Renal cortical epithelial cell (primary cell): ENCODE measurements at regions not wholly inside any gene's neighbourhood (a gene's known extent, or its start where the extent isn't known, plus 50 kb on each side); places are given as distances from the start of the nearest gene placed in this dataset.
"Not testable (repeated sequence)": the region's sequence is repeated elsewhere in the genome, so short reads cannot be mapped to it uniquely, and the experiment has no call there.

Experiments
- DNase-seq: peaks from one replicate; pipeline ENCODE4 v3.0.0-alpha.2; 2011; ENCODE audit warnings: low read depth

DNA sequence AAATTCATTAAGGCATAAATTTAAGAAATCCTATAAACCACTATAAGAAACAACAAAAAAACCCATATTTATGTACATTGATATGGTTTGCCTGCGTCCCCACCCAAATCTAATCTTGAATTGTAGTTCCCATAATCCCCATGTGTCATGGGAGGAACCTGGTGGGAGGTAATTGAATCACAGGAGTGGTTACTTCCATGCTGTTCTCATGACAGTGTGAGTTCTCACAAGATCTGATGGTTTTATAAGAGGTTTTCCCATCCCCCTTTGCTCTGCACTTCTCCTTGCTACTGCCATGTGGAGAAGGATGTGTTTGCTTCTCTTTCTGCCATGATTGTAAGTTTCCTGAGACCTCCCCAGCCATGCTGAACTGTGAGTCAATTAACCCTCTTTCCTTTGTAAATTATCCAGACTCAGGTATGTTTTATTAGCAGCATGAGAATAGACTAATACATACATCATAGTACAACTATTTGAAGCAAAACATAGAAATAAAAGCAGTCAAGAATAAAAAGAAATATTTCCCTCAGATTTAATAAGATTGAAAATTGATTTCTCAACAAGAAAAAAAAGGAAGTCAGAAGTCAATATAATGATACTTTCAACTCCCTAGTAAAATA, 209.0 kb upstream of the GPC6 start:
- DNase-seq = no peak

- no peak for DNase-seq
Observed at GRCh38 chr13:93023929-93024328, 202.7 kb upstream of the GPC6 start.

- DNase-seq = no peak
Observed at GRCh38 chr13:93025984-93026383, 200.6 kb upstream of the GPC6 start.

- DNase-seq = no peak
Observed at GRCh38 chr13:93029536-93029935, 197.1 kb upstream of the GPC6 start.

DNA sequence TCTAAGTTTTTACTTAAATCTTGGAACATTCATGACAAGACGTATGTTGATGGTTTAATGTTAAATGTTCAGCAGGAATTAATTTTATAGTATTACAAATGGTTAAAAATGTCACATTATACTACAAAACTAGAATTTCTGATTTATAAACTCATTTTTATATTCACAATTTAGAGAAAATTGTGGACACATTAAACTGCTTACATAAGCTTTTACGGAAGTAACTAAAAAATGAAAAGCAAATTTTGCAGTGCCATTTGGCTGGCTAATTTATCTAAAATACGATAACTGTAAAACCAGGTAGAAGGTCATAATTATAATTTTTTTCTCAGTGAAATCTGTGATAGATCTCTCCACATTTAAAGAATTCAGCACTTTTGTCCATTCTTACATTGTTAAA, 190.2 kb upstream of the GPC6 start:
- no peak for DNase-seq

DNA sequence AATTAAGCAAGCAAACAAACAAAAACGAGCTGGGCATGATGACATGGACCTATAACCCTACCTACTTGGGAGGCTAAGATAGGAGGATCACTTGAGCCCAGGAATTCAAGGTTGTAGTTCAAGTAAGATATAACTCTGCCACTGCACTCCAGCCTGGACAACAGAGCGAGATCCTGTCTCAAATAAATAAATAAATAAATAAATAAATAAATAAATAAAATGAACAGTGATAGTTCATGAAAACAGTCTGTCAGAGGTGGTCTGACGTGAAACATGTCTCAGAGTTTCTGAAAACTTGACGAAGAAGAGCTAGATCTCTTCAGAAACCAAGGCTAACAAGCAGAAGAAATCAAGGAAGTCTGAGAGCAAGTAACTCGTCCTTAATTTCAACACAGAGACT, 188.8 kb upstream of the GPC6 start:
- no peak for DNase-seq

GRCh38 chr13:93038187-93038586, 188.4 kb upstream of the GPC6 start:
- no peak for DNase-seq

DNA sequence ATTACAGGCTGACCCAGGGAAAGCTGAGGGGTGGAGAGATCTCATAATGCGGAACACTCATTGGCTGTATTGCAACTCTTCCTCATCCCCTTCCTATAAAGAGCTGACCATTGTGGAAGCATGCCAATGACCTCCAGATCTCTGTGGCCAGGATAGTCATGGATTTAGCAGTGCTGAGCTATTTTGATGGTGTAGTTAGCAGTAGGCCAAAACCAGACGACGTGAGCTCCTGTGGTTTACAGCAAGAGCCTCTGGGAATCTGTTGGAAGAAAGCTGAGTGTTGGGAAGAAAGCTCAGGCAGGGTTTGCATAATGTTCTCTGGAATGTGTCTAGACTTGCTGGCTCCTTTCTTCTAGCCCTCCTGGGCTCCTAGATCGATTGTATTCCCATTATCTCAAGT, 187.5 kb upstream of the GPC6 start:
- peak; percentile 14 for DNase-seq

- not testable (repeated sequence) for DNase-seq
Observed at GRCh38 chr13:93041566-93041965, 185.0 kb upstream of the GPC6 start.

- peak; percentile 24 for DNase-seq
Observed at GRCh38 chr13:93045836-93046235, 180.8 kb upstream of the GPC6 start.

DNA sequence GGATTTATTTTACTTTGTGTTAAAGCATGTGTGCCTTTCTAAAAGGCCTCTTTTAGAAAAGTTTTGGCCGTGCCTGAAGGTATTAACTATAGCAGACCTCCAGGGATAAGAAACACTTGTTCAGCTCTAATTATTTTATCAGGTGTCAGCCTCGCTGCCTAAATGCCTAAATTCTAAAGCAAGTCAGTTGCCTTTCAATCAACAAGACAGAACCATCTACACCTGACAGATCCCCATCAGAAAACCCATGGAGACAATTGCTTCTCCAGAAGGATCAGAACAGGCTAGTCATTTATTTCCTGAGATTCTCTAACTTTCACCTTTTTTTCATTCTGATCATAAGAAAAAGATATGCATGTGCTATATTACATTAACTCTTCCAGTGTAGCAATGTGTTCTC, 171.4 kb upstream of the GPC6 start:
- no peak for DNase-seq

GRCh38 chr13:93058301-93058700, 168.3 kb upstream of the GPC6 start:
- no peak for DNase-seq

- no peak for DNase-seq
Observed at GRCh38 chr13:93060144-93060543, 166.5 kb upstream of the GPC6 start.

DNA sequence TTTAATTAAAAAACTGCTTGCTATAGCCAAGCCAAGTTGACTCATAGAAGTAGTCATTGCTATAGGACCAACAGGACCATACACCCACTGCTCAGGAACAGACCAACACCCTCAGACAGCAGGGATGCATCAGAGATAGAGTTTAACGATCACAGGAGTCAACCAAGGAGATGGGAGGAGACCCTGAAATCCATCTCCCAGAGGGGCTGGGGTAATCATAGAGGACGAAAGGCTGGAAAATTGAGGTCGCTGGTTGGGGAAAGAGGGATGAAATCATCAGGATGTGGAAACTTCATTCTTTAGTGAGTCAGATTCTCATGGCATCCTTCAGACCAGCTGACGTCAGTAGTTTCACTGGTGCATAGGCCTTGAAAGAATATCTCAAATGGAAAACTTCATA, 160.4 kb upstream of the GPC6 start:
- DNase-seq = peak; percentile 4

DNA sequence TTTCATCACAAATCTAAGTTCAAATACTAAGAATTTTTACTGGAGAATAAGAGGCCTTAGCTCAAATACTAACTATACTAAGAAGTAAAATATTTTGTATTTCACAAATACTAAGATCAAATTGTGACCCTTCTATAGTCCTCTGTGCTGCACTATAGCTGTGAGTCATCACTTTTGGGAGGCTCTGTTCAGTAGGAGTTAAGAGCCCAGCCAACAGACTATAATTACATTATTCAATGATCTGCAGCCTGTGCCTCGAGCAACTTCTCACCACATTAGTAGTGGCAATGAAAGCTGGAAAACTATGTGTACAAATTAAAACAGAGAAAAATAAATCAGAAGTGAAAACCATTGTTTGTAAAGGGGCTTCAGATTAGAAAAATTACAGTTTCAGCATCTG, 147.3 kb upstream of the GPC6 start:
- DNase-seq = peak; percentile 76

DNA sequence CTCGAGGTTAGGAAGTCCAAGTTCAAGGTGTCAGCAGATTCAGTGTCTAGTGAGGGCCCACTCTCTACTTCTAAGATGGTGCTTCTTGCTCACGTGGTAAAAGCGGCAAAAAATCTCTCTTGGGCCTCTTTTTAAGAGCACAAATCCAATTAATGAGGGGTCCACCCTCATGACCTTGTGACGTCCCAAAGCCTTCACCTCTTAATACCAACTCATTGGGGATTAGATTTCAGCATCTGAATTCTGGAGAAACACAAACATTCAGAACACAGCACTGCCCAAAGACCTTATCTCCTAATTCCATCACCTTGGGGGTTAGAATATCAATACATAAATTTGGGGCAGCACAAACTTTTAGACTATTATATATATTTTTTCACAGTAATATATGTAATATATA, 146.4 kb upstream of the GPC6 start:
- no peak for DNase-seq

- DNase-seq = peak; percentile 54
Observed at GRCh38 chr13:93080587-93080986, 146.0 kb upstream of the GPC6 start.

DNA sequence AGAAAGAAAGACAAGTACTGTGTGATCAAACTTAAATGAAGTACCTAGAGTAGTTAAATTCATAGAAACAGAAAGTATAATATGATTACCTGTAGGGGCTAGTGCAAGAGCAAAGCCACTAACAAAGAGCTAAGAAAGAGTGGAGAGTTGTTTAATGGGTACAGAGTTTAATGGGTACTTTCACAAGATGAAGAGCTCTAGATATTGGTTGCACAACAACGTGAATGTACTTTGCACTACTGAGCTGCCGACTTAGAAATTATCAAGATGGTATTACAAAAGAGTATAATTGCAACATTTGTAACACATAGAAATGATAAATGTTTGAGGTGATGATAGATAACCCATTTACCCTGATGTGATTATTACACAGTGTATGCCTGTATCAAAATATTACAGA, 140.3 kb upstream of the GPC6 start:
- DNase-seq = peak; percentile 8

GRCh38 chr13:93098972-93099371, 127.6 kb upstream of the GPC6 start:
- DNase-seq = peak; percentile 41

DNA sequence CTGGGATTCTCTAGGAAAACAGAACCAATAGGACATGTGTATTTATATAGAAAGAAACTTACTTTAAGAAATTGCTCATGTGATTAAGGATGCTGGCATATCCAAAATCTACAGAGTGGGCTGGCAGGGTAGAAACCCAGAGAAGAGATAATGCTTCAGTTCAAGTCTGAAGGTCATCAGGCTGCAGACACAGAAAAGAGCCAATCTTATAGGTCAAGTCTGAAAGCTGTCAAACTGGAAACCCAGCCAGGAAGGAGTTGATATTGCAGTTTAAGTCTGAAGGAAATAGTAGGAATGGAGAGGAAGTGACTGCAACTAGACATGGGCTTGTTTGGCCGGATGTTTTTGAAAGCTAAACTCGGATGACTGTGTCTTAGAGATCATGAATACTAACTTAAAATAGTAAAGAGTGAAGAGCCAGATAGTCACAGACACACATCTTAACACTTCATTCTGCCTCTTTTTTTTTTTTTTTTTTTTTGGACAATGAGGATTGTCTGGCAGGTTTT, 125.3 kb upstream of the GPC6 start:
- DNase-seq = no peak

DNA sequence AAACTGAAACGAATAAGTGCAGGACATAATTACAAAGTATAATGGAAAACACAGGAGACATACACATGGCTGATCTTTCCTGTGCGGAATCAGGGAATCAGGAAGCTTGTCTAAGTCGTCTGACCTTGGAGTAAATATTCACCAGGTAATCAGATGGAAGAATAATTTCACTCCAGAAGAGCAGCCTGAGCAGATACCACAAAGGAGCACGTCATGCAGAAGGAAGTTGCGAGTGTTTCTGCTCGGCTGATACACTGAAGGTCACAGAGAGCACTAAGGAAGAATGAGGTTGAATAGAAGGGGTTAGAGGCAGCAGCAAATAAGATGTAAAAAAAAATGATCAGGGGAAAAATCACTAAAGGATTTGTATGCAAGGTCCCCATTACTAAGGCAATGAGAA, 122.3 kb upstream of the GPC6 start:
- no peak for DNase-seq

- DNase-seq = no peak
Observed at GRCh38 chr13:93108111-93108601, 118.5 kb upstream of the GPC6 start.

GRCh38 chr13:93116809-93117208, 109.8 kb upstream of the GPC6 start:
- DNase-seq = peak; percentile 29

DNA sequence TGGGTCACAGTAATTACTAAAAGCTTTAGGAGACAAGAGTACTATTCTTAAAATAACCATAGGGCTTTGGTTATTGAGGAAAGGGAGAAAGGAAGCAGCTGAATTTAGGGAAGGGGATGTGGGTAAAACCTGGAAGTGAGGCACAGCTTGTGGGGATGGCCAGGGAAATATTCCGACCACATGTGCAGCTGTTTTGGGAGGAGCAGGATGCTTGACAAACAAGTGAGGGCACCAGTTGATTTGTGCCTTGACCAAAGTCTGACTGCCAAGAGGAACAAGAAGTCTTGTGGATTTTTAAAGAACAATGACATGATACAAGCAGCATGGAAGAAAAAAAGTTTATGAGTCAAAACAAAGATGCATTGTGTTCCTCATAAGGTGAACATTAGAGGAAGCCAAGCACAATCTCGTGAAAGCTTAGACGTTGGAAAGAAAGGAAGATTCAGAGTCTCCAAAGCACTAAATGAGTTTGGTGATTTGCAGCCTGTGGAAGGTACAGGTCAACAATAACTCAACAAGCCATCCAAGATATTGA, 108.5 kb upstream of the GPC6 start:
- DNase-seq = no peak
